H1 (cell line): ENCODE measurements at regions not wholly inside any gene's neighbourhood (a gene's known extent, or its start where the extent isn't known, plus 50 kb on each side); places are given as distances from the start of the nearest gene placed in this dataset.

ENCODE experiments used
- CTCF ChIA-PET: fragments of 300-600 bp; sonication (Branson Sonifier 250); formaldehyde crosslinking; loops from one replicate; lab custom pipeline; 2021; ENCODE audit not compliant: partially characterized antibody; lab: Charles Lee
- POLR2A ChIA-PET: fragments of 300-600 bp; sonication (Branson Sonifier 250); formaldehyde crosslinking; loops from one replicate; lab custom pipeline; 2021; ENCODE audit warnings: inconsistent platforms; ENCODE audit not compliant: partially characterized antibody; lab: Charles Lee
- DNase-seq, 2 experiments: peaks; one replicate each; pipeline versions ENCODE4 v3.0.0 to v3.0.0-alpha.2; 2010 to 2022; ENCODE audit warnings: low spot score in 2 of 2, low read depth in 1 of 2, mixed read lengths in 1 of 2
- FAIRE-seq: peaks from 2 replicates; lab custom pipeline; 2011; peaks lifted over from hg19 to GRCh38; lab: Jason Lieb, UNC
- H2AFZ ChIP-seq: 2 replicates; pipeline ENCODE4 v1.8.1; 2012; ENCODE audit warnings: low read length, inconsistent platforms
- H2AK5ac ChIP-seq: 2 replicates; pipeline ENCODE4 v1.6.1; 2013; ENCODE audit warnings: low read depth, low read length
- H2BK120ac ChIP-seq: replicated peaks from 2 replicates; pipeline ENCODE3; 2013; ENCODE audit warnings: low read depth, low read length, inconsistent platforms
- H2BK12ac ChIP-seq: 2 replicates; pipeline ENCODE4 v1.6.1; 2013; ENCODE audit warnings: low read depth, low read length
- H2BK15ac ChIP-seq: 2 replicates; pipeline ENCODE4 v1.6.1; 2013; ENCODE audit warnings: low read length
- H2BK20ac ChIP-seq: 2 replicates; pipeline ENCODE4 v1.6.1; 2013; ENCODE audit warnings: low read length
- H2BK5ac ChIP-seq: 2 replicates; pipeline ENCODE4 v1.6.1; 2013; ENCODE audit warnings: low read depth, low read length
- H3K14ac ChIP-seq: 2 replicates; pipeline ENCODE4 v1.6.1; 2013; ENCODE audit warnings: inconsistent platforms; ENCODE audit not compliant: insufficient read length
- H3K18ac ChIP-seq: 2 replicates; pipeline ENCODE4 v1.6.1; 2013; ENCODE audit warnings: low read length; ENCODE audit errors: extremely low read depth
- H3K23ac ChIP-seq: 2 replicates; pipeline ENCODE4 v1.6.1; 2013; ENCODE audit warnings: inconsistent platforms; ENCODE audit not compliant: insufficient read length
- H3K23me2 ChIP-seq: 2 replicates; pipeline ENCODE4 v1.6.1; 2013; ENCODE audit warnings: low read depth, low read length
- H3K27ac ChIP-seq: 2 replicates; pipeline ENCODE4 v1.6.1; 2011; ENCODE audit warnings: low read depth, low read length, inconsistent platforms
- H3K27me3 ChIP-seq, 4 experiments: replicated peaks in 1 of 4; 1 replicate in 1 of 4; 2 replicates in 3 of 4; pipeline versions ENCODE4 v1.6.1 to v1.8.1; 2011 to 2013; ENCODE audit warnings: low read length in 3 of 4, mild to moderate bottlenecking in 3 of 4, inconsistent platforms in 2 of 4, mixed read lengths in 2 of 4, moderate library complexity in 1 of 4; ENCODE audit not compliant: control insufficient read depth in 3 of 4, insufficient read depth in 3 of 4; ENCODE audit errors: extremely low read depth in 1 of 4
- H3K36me3 ChIP-seq, 4 experiments: 2 replicates each; pipeline versions ENCODE4 v1.6.1 to v1.8.1; 2011 to 2013; ENCODE audit warnings: mild to moderate bottlenecking in 4 of 4, low read length in 3 of 4, moderate library complexity in 2 of 4, control low read depth in 1 of 4, inconsistent platforms in 1 of 4; ENCODE audit not compliant: insufficient read depth in 4 of 4, control insufficient read depth in 2 of 4
- H3K4ac ChIP-seq: replicated peaks from 2 replicates; pipeline ENCODE3; 2013; ENCODE audit warnings: low read length, low read depth, mixed read lengths, inconsistent platforms; ENCODE audit not compliant: insufficient read length
- H3K4me1 ChIP-seq, 4 experiments: replicated peaks in 1 of 4; 1 replicate in 1 of 4; 2 replicates in 3 of 4; pipeline versions ENCODE4 v1.6.1 to v1.8.1; 2011 to 2013; ENCODE audit warnings: low read length in 3 of 4, inconsistent platforms in 2 of 4, mixed read lengths in 1 of 4; ENCODE audit not compliant: insufficient read depth in 4 of 4, control insufficient read depth in 3 of 4
- H3K4me2 ChIP-seq, 2 experiments: 2 replicates each; pipeline versions ENCODE4 v1.6.1 to v1.8.1; 2011 to 2013; ENCODE audit warnings: low read depth in 2 of 2, low read length in 2 of 2, control low read depth in 1 of 2, inconsistent platforms in 1 of 2, mild to moderate bottlenecking in 1 of 2; ENCODE audit not compliant: insufficient read depth in 1 of 2
- H3K4me3 ChIP-seq, 4 experiments: fragments of 200-600, 300-600 bp in 1 of 4; sonication (generic), shearing (Covaris generic), sonication (Bioruptor Twin) in 1 of 4; 2 replicates each; pipeline versions ENCODE4 v1.5.1 to v1.8.1; 2011 to 2016; ENCODE audit warnings: low read length in 4 of 4, low read depth in 3 of 4, control low read depth in 2 of 4, inconsistent platforms in 2 of 4, mild to moderate bottlenecking in 2 of 4, mixed read lengths in 1 of 4, moderate library complexity in 1 of 4; ENCODE audit not compliant: insufficient read depth in 2 of 4; ENCODE audit errors: extremely low read depth in 1 of 4
- H3K56ac ChIP-seq: replicated peaks from 2 replicates; pipeline ENCODE3; 2013; ENCODE audit warnings: low read depth, mild to moderate bottlenecking, mixed read lengths, low read length, inconsistent platforms; ENCODE audit not compliant: insufficient read length
- H3K79me1 ChIP-seq: 2 replicates; pipeline ENCODE4 v1.6.1; 2013; ENCODE audit warnings: low read depth, low read length, control low read depth
- H3K79me2 ChIP-seq, 2 experiments: 2 replicates each; pipeline versions ENCODE4 v1.6.1 to v1.8.1; 2012 to 2013; ENCODE audit warnings: low read length in 2 of 2, mild to moderate bottlenecking in 2 of 2, inconsistent platforms in 1 of 2; ENCODE audit not compliant: insufficient read depth in 2 of 2, control insufficient read depth in 1 of 2
- H3K9ac ChIP-seq, 4 experiments: replicated peaks in 1 of 4; 1 replicate in 1 of 4; 2 replicates in 3 of 4; pipeline versions ENCODE4 v1.6.1 to v1.8.1; 2011 to 2013; ENCODE audit warnings: low read depth in 3 of 4, low read length in 3 of 4, control low read depth in 2 of 4, mild to moderate bottlenecking in 2 of 4, moderate library complexity in 2 of 4, inconsistent platforms in 1 of 4; ENCODE audit errors: extremely low read depth in 1 of 4
- H3K9me3 ChIP-seq, 2 experiments: 2 replicates each; pipeline versions ENCODE4 v1.6.1 to v1.8.1; 2012 to 2013; ENCODE audit warnings: mild to moderate bottlenecking in 2 of 2, moderate library complexity in 2 of 2, control low read depth in 1 of 2, inconsistent platforms in 1 of 2, low read depth in 1 of 2, low read length in 1 of 2, mixed read lengths in 1 of 2; ENCODE audit not compliant: insufficient read depth in 2 of 2
- H4K20me1 ChIP-seq, 2 experiments: replicated peaks in 1 of 2; 2 replicates each; pipeline versions ENCODE3 to v1.8.1; 2011 to 2013; ENCODE audit warnings: inconsistent platforms in 2 of 2, low read length in 2 of 2, mild to moderate bottlenecking in 1 of 2; ENCODE audit not compliant: insufficient read depth in 2 of 2, control insufficient read depth in 1 of 2
- H4K5ac ChIP-seq: 2 replicates; pipeline ENCODE4 v1.6.1; 2013; ENCODE audit warnings: low read length, low read depth, mixed read lengths, inconsistent platforms; ENCODE audit not compliant: insufficient read length
- H4K8ac ChIP-seq: 2 replicates; pipeline ENCODE4 v1.8.0; 2013; ENCODE audit warnings: mild to moderate bottlenecking, moderate library complexity, low read length, inconsistent platforms; ENCODE audit not compliant: insufficient read depth; ENCODE audit errors: extremely low read depth
- H4K91ac ChIP-seq: replicated peaks from 2 replicates; pipeline ENCODE3; 2013; ENCODE audit warnings: low read length, mixed read lengths, inconsistent platforms; ENCODE audit not compliant: insufficient read length
- RBBP5 ChIP-seq: IDR thresholded peaks from 2 replicates; pipeline ENCODE4 v1.7.1; 2012; ENCODE audit warnings: low read depth, mild to moderate bottlenecking, inconsistent platforms, low read length, moderate library complexity, borderline replicate concordance
- WGBS, 2 experiments: shearing (Covaris generic) in 1 of 2; methylation state at CpG; one replicate each; pipeline versions ENCODE4 v1.1.6 to v1.1.7; 2013 to 2015; ENCODE audit warnings: low lambda C conversion rate in 2 of 2, mixed read lengths in 2 of 2, inconsistent platforms in 1 of 2, low coverage in 1 of 2, missing lambda C conversion rate in 1 of 2; ENCODE audit not compliant: insufficient replicate concordance in 2 of 2, insufficient coverage in 1 of 2, insufficient read length in 1 of 2; ENCODE audit errors: extremely low coverage in 1 of 2, missing lambda C conversion rate in 1 of 2; 5-methylcytosine and 5-hydroxymethylcytosine counted together

DNA sequence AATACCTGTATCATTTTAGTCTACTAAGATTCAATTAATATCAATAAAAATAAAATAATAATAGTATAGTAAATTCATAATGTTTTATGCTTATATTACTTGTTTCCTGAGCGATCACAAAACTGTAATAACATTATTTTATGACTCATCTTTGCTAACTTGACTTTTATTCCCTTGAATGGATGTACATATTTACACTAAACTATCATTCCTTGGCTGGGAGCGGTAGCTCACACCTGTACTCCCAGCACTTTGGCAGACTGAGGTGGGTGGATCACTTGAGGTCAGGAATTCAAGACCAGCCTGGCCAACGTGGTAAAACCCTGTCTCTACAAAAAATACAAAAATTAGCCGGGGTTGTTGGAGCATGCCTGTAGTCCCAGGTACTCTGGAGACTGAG lies 104.0 kb upstream of the SLC34A2 start:
- Histone ChIP-seq H4K5ac (no peak overlapping the region), H3K36me3 (no peaks in the 10 kb centered on the region), H4K20me1 (no peaks in the 10 kb centered on the region), H3K14ac (no peak overlapping the region), H3K4ac (no peak overlapping the region), H4K8ac (no peak overlapping the region), H3K4me3 (no peak overlapping the region), H3K9ac (no peak overlapping the region), H3K79me1 (no peaks in the 10 kb centered on the region), H3K18ac (no peak overlapping the region), H2AK5ac (no peak overlapping the region), H3K27me3 (no peaks in the 10 kb centered on the region), H2BK15ac (no peak overlapping the region), H3K9me3 (no peaks in the 10 kb centered on the region), H2BK20ac (no peak overlapping the region), H3K79me2 (no peaks in the 10 kb centered on the region), H2BK12ac (no peak overlapping the region), H3K4me2 (no peak overlapping the region), H3K23me2 (no peaks in the 10 kb centered on the region), H3K4me1 (no peaks in the 10 kb centered on the region), H3K27ac (no peak overlapping the region), H2BK120ac (no peak overlapping the region), H2AFZ (no peak overlapping the region), H3K23ac (no peak overlapping the region), H4K91ac (no peak overlapping the region), H2BK5ac (no peak overlapping the region), H3K56ac (no peak overlapping the region)
- POLR2A ChIA-PET, result no interaction called here
- no peak for FAIRE-seq
- CTCF ChIA-PET, result interaction anchor here (1.0 to 1.1 kb wide), 2 partner anchors 15 to 27 kb away, joined by 3 read pairs; no protein-coding TSS in a partner anchor
- no peak for TF ChIP-seq RBBP5
- no peak for DNase-seq
- WGBS, 2 experiments, result 92% methylated on average over 4 of the region's 4 CpGs; no CpG with 5 or more reads in 1 of the 2 experiments
